ENCODE measurements at regions not wholly inside any gene's neighbourhood (a gene's known extent, or its start where the extent isn't known, plus 50 kb on each side); places are given as distances from the start of the nearest gene placed in this dataset.
A peak's percentile ranks its signal among the peaks of the same experiment; 100 is the strongest.
"Not testable (repeated sequence)": the region's sequence is repeated elsewhere in the genome, so short reads cannot be mapped to it uniquely, and the experiment has no call there.

GRCh38 chr10:28354511-28354910 lies 51.6 kb upstream of the MPP7 start:
- DNase-seq: no peak

- DNase-seq: no peak
Measured at GRCh38 chr10:28355376-28355775, 52.5 kb upstream of the MPP7 start.

- no peak for DNase-seq
Measured at GRCh38 chr10:28359334-28359733, 56.5 kb upstream of the MPP7 start.

GRCh38 chr10:28360175-28360574 lies 57.3 kb upstream of the MPP7 start:
- DNase-seq: no peak

GRCh38 chr10:28363376-28363775 lies 60.5 kb upstream of the MPP7 start:
- DNase-seq: no peak

- DNase-seq: no peak
Measured at GRCh38 chr10:28365840-28366239, 63.0 kb upstream of the MPP7 start.

- no peak for DNase-seq
Measured at GRCh38 chr10:28366994-28367393, 64.1 kb upstream of the MPP7 start.

GRCh38 chr10:28367413-28367812 lies 64.5 kb upstream of the MPP7 start:
- no peak for DNase-seq

- peak; percentile 67 for DNase-seq
Measured at GRCh38 chr10:28367929-28368484, 65.1 kb upstream of the MPP7 start.

GRCh38 chr10:28370107-28370835 lies 67.4 kb upstream of the MPP7 start:
- no peak for DNase-seq

- DNase-seq: not testable (repeated sequence)
Measured at GRCh38 chr10:28371638-28372037, 68.8 kb upstream of the MPP7 start.

- no peak for DNase-seq
Measured at GRCh38 chr10:28374036-28374435, 71.2 kb upstream of the MPP7 start.

- no peak for DNase-seq
Measured at GRCh38 chr10:28375399-28376354, 72.8 kb upstream of the MPP7 start.

GRCh38 chr10:28378986-28379585 lies 76.2 kb upstream of the MPP7 start:
- no peak for DNase-seq

GRCh38 chr10:28381466-28381865 lies 78.6 kb upstream of the MPP7 start:
- DNase-seq: no peak

GRCh38 chr10:28381903-28382347 lies 79.1 kb upstream of the MPP7 start:
- peak; percentile 92 for DNase-seq

GRCh38 chr10:28382525-28383269 lies 79.8 kb upstream of the MPP7 start:
- no peak for DNase-seq

- no peak for DNase-seq
Measured at GRCh38 chr10:28384557-28384956, 81.7 kb upstream of the MPP7 start.

GRCh38 chr10:28385748-28386502 lies 83.1 kb upstream of the MPP7 start:
- DNase-seq: no peak

- DNase-seq: no peak
Measured at GRCh38 chr10:28386503-28386868, 83.6 kb upstream of the MPP7 start.

- no peak for DNase-seq
Measured at GRCh38 chr10:28387140-28387539, 84.3 kb upstream of the MPP7 start.

- DNase-seq: no peak
Measured at GRCh38 chr10:28391283-28391682, 88.4 kb upstream of the MPP7 start.

Data from activated CD8-positive, alpha-beta memory T cell treated with anti-CD3 and anti-CD28 coated beads for 24 hours (primary cell).